Ascending aorta (tissue), 2 donors: ENCODE measurements at regions not wholly inside any gene's neighbourhood (a gene's known extent, or its start where the extent isn't known, plus 50 kb on each side); places are given as distances from the start of the nearest gene placed in this dataset.

Experiments
- DNase-seq, 2 donors: peaks; one replicate each; pipeline ENCODE4 v3.0.0-alpha.2; 2019; ENCODE audit warnings: low spot score in 2 of 2
- H3K27ac ChIP-seq, 2 donors: fragments of 200-600 bp; sonication (generic); one replicate each; pipeline ENCODE4 v1.5.1; 2016 to 2017; ENCODE audit warnings: mild to moderate bottlenecking in 1 of 2
- H3K27me3 ChIP-seq: fragments of 200-600 bp; sonication (generic); one replicate; pipeline ENCODE4 v1.5.1; 2017
- H3K36me3 ChIP-seq, 2 donors: fragments of 200-600 bp; sonication (generic); one replicate each; pipeline ENCODE4 v1.5.1; 2016
- H3K4me1 ChIP-seq, 2 donors: fragments of 200-600 bp; sonication (generic); one replicate each; pipeline ENCODE4 v1.5.1; 2016 to 2017; ENCODE audit warnings: mild to moderate bottlenecking in 1 of 2
- H3K4me3 ChIP-seq, 2 donors: fragments of 200-600 bp; sonication (generic); one replicate each; pipeline ENCODE4 v1.5.1; 2016 to 2017; ENCODE audit warnings: mild to moderate bottlenecking in 1 of 2
- H3K9me3 ChIP-seq, 2 donors: fragments of 200-600 bp; sonication (generic); one replicate each; pipeline ENCODE4 v1.5.1; 2016
- CTCF ChIP-seq, 3 experiments: fragments of 200-600 bp in 2 of 3; fragments of 450-650 bp in 1 of 3; sonication (generic) in 2 of 3; IDR thresholded peaks; one replicate each; pipeline ENCODE4 v1.5.1; 2016 to 2019; ENCODE audit warnings: antibody characterized with exemption in 3 of 3, mild to moderate bottlenecking in 1 of 3, moderate library complexity in 1 of 3
- intact Hi-C: fragments of 100-400 bp; cut with DNase I; formaldehyde crosslinking; loops from one replicate; pipeline ENCODE4 v1.15.1; 2023

- Histone ChIP-seq H3K27ac (no peak overlapping the region), H3K27me3 (no peaks in the 10 kb centered on the region), H3K9me3 (no peaks in the 10 kb centered on the region), H3K4me3 (no peak overlapping the region), H3K4me1 (no peaks in the 10 kb centered on the region), H3K36me3 (no peaks in the 10 kb centered on the region)
- DNase-seq, result no peak
- intact Hi-C loops, result loop anchor here (10.0 kb wide), 1 partner anchor 871 kb away; no protein-coding TSS in a partner anchor
- no peak for TF ChIP-seq CTCF (IDR thresholded peaks at IDR 0.05)
Observed at GRCh38 chr11:80843266-80843974, 1402.6 kb upstream of the TENM4 start.

- no peak for TF ChIP-seq CTCF (IDR thresholded peaks at IDR 0.05)
- no peaks in the 10 kb centered on the region for H3K36me3 ChIP-seq
- H3K27me3 ChIP-seq, result no peaks in the 10 kb centered on the region
- H3K4me3 ChIP-seq, result no peak overlapping the region
- H3K27ac ChIP-seq, result no peak overlapping the region
- DNase-seq, result no peak
- H3K9me3 ChIP-seq, result no peaks in the 10 kb centered on the region
- H3K4me1 ChIP-seq, result no peaks in the 10 kb centered on the region
- intact Hi-C loops, result loop anchor here (10.0 kb wide), 1 partner anchor 873 kb away; no protein-coding TSS in a partner anchor
Observed at GRCh38 chr11:80842246-80842645, 1401.4 kb upstream of the TENM4 start.

- intact Hi-C loops, result loop anchor here (10.0 kb wide), 1 partner anchor 873 kb away; no protein-coding TSS in a partner anchor
- H3K27ac ChIP-seq, result no peak overlapping the region
- H3K27me3 ChIP-seq, result no peaks in the 10 kb centered on the region
- no peak overlapping the region for H3K4me3 ChIP-seq
- no peaks in the 10 kb centered on the region for H3K36me3 ChIP-seq
- no peaks in the 10 kb centered on the region for H3K4me1 ChIP-seq
- TF ChIP-seq CTCF (IDR thresholded peaks at IDR 0.05), result no peak
- no peaks in the 10 kb centered on the region for H3K9me3 ChIP-seq
- no peak for DNase-seq
Observed at GRCh38 chr11:80841675-80842074, 1400.8 kb upstream of the TENM4 start.

GRCh38 chr11:80838153-80838552 lies 1397.3 kb upstream of the TENM4 start:
- no peak for TF ChIP-seq CTCF (IDR thresholded peaks at IDR 0.05)
- Histone ChIP-seq H3K4me3 (no peak overlapping the region), H3K9me3 (no peaks in the 10 kb centered on the region), H3K27me3 (no peaks in the 10 kb centered on the region), H3K27ac (no peak overlapping the region), H3K36me3 (no peaks in the 10 kb centered on the region), H3K4me1 (no peaks in the 10 kb centered on the region)
- DNase-seq, result no peak
- intact Hi-C loops, result no loop called here

- no peak overlapping the region for H3K27ac ChIP-seq
- intact Hi-C loops, result no loop called here
- H3K4me1 ChIP-seq, result no peaks in the 10 kb centered on the region
- DNase-seq, result no peak
- no peak overlapping the region for H3K4me3 ChIP-seq
- no peaks in the 10 kb centered on the region for H3K27me3 ChIP-seq
- no peaks in the 10 kb centered on the region for H3K36me3 ChIP-seq
- no peak for TF ChIP-seq CTCF (IDR thresholded peaks at IDR 0.05)
- H3K9me3 ChIP-seq, result no peaks in the 10 kb centered on the region
Observed at GRCh38 chr11:80837051-80837450, 1396.2 kb upstream of the TENM4 start.
